ENCODE measurements at regions not wholly inside any gene's neighbourhood (a gene's known extent, or its start where the extent isn't known, plus 50 kb on each side); places are given as distances from the start of the nearest gene placed in this dataset.

- TF ChIP-seq GATA2 (IDR thresholded peaks at IDR 0.05; ENCODE audit: low read depth, low read length) (no peak), GATA3 (IDR thresholded peaks at IDR 0.05; ENCODE audit: low read depth, low read length) (no peak)
Observed at GRCh38 chr5:67971223-67971830, 244.2 kb upstream of the PIK3R1 start.
